SU-DHL-6 (cell line): ENCODE measurements at regions not wholly inside any gene's neighbourhood (a gene's known extent, or its start where the extent isn't known, plus 50 kb on each side); places are given as distances from the start of the nearest gene placed in this dataset.

Experiments used
- H2AFZ ChIP-seq: fragments of 200-600 bp; sonication (generic); 2 replicates; pipeline ENCODE4 v1.6.1; 2014; ENCODE audit warnings: low read depth, mild to moderate bottlenecking, moderate library complexity, mixed read lengths, antibody characterized with exemption, low read length; ENCODE audit not compliant: severe bottlenecking
- H3F3A ChIP-seq: fragments of 200-600 bp; shearing (Covaris generic); 2 replicates; pipeline ENCODE4 v1.6.0; 2016; ENCODE audit warnings: antibody characterized with exemption, mild to moderate bottlenecking; ENCODE audit not compliant: insufficient read depth
- H3K27ac ChIP-seq: fragments of 200-600 bp; sonication (generic); 2 replicates; pipeline ENCODE4 v1.5.1; 2016; ENCODE audit warnings: low read depth, mild to moderate bottlenecking, low read length, moderate library complexity, mixed read lengths
- H3K27me3 ChIP-seq: fragments of 200-600 bp; sonication (generic), shearing (Covaris generic); 2 replicates; pipeline ENCODE4 v1.6.0; 2014; ENCODE audit warnings: mild to moderate bottlenecking, low read length
- H3K36me3 ChIP-seq: fragments of 200-600 bp; sonication (generic); 2 replicates; pipeline ENCODE4 v1.6.1; 2014; ENCODE audit warnings: mild to moderate bottlenecking, low read length, mixed read lengths
- H3K4me2 ChIP-seq: fragments of 300-600, 200-600 bp; shearing (Covaris generic), sonication (generic); 2 replicates; pipeline ENCODE4 v1.6.0; 2014; ENCODE audit warnings: low read length, low read depth, mild to moderate bottlenecking; ENCODE audit not compliant: poor library complexity, severe bottlenecking
- H3K4me3 ChIP-seq: fragments of 200-600 bp; sonication (generic); 2 replicates; pipeline ENCODE4 v1.5.1; 2014; ENCODE audit warnings: antibody characterized with exemption, low read length, mild to moderate bottlenecking, mixed read lengths; ENCODE audit not compliant: insufficient read depth, poor library complexity, severe bottlenecking
- H3K79me2 ChIP-seq: fragments of 200-600 bp; sonication (generic); 2 replicates; pipeline ENCODE4 v1.6.1; 2014; ENCODE audit warnings: mild to moderate bottlenecking, low read length, moderate library complexity; ENCODE audit not compliant: insufficient read depth
- H3K9ac ChIP-seq: fragments of 200-600 bp; sonication (generic); 2 replicates; pipeline ENCODE4 v1.7.0; 2014; ENCODE audit warnings: mild to moderate bottlenecking, low read length
- H3K9me2 ChIP-seq: fragments of 200-600 bp; sonication (generic); replicated peaks from 2 replicates; pipeline ENCODE4 v1.6.1; 2014; ENCODE audit warnings: low read length; ENCODE audit not compliant: insufficient read depth
- H3K9me3 ChIP-seq: fragments of 200-600 bp; sonication (generic); 2 replicates; pipeline ENCODE4 v1.6.1; 2014; ENCODE audit warnings: low read length, mixed read lengths; ENCODE audit not compliant: insufficient read depth
- H4K20me1 ChIP-seq: fragments of 200-600 bp; sonication (generic); 2 replicates; pipeline ENCODE4 v1.6.1; 2014; ENCODE audit warnings: low read depth, mild to moderate bottlenecking, antibody characterized with exemption, low read length, moderate library complexity, mixed read lengths
- CTCF ChIP-seq: fragments of 200-600 bp; sonication (generic); IDR thresholded peaks from one replicate; pipeline ENCODE4 v1.5.1; 2017; ENCODE audit warnings: antibody characterized with exemption, mild to moderate bottlenecking, low read length, moderate library complexity; ENCODE audit not compliant: insufficient read depth, poor library complexity, severe bottlenecking
- EZH2phosphoT487 ChIP-seq: fragments of 200-600 bp; sonication (generic), shearing (Covaris generic); conservative IDR thresholded peaks from 2 replicates; pipeline ENCODE4 v1.6.1; 2018; ENCODE audit warnings: mild to moderate bottlenecking, antibody characterized with exemption, low read length, moderate library complexity, mixed read lengths

- no peaks in the 10 kb centered on the region for H3K9me2 ChIP-seq
- H3K9me3 ChIP-seq, result no peaks in the 10 kb centered on the region
- H4K20me1 ChIP-seq, result no peaks in the 10 kb centered on the region
- no peaks in the 10 kb centered on the region for H3K27me3 ChIP-seq
- H3F3A ChIP-seq, result no peaks in the 10 kb centered on the region
- H3K79me2 ChIP-seq, result no peaks in the 10 kb centered on the region
- TF ChIP-seq EZH2phosphoT487 (no peak), CTCF (no peak)
- no peak overlapping the region for H2AFZ ChIP-seq
- H3K4me3 ChIP-seq, result no peak overlapping the region
- H3K36me3 ChIP-seq, result no peaks in the 10 kb centered on the region; the same call in 1 of the 2 replicates
- H3K4me2 ChIP-seq, result no peak overlapping the region
- no peak overlapping the region for H3K9ac ChIP-seq
- H3K27ac ChIP-seq, result no peak overlapping the region
Observed at GRCh38 chr2:6008726-6009125, 316.5 kb downstream of the SOX11 start.

GRCh38 chr2:6010163-6010562 is 318.0 kb downstream of the SOX11 start:
- Histone ChIP-seq H3K4me3 (no peak overlapping the region), H3K36me3 (no peaks in the 10 kb centered on the region), H3F3A (no peaks in the 10 kb centered on the region), H3K4me2 (no peak overlapping the region), H3K9me2 (no peaks in the 10 kb centered on the region), H3K27ac (no peak overlapping the region), H3K9me3 (no peaks in the 10 kb centered on the region), H4K20me1 (no peaks in the 10 kb centered on the region), H3K9ac (no peak overlapping the region), H2AFZ (no peak overlapping the region), H3K79me2 (no peaks in the 10 kb centered on the region), H3K27me3 (no peaks in the 10 kb centered on the region)
- TF ChIP-seq CTCF (no peak), EZH2phosphoT487 (no peak)

- H3K9me3 ChIP-seq, result no peaks in the 10 kb centered on the region
- H3K27ac ChIP-seq, result no peak overlapping the region
- no peak for TF ChIP-seq CTCF
- TF ChIP-seq EZH2phosphoT487, result no peak
Observed at GRCh38 chr2:6011921-6012320, 319.7 kb downstream of the SOX11 start.

More at GRCh38 chr2:6011921-6012320, 319.7 kb downstream of the SOX11 start:
- no peak overlapping the region for H3K9ac ChIP-seq
- H3K36me3 ChIP-seq, result no peaks in the 10 kb centered on the region
- no peak overlapping the region for H3K4me2 ChIP-seq
- H3K4me3 ChIP-seq, result no peak overlapping the region
- H3K9me2 ChIP-seq, result no peaks in the 10 kb centered on the region
- H2AFZ ChIP-seq, result no peak overlapping the region
- no peaks in the 10 kb centered on the region for H3F3A ChIP-seq
- no peaks in the 10 kb centered on the region for H3K79me2 ChIP-seq
- H4K20me1 ChIP-seq, result no peaks in the 10 kb centered on the region
- H3K27me3 ChIP-seq, result no peaks in the 10 kb centered on the region
